GM20000 (cell line): ENCODE measurements at regions not wholly inside any gene's neighbourhood (a gene's known extent, or its start where the extent isn't known, plus 50 kb on each side); places are given as distances from the start of the nearest gene placed in this dataset.

ENCODE experiments used
- DNase-seq: peaks from one replicate; pipeline ENCODE4 v3.0.0; 2012; ENCODE audit warnings: low spot score
- TF ChIP-seq, protein P1 (sequence below): IDR thresholded peaks from 2 replicates; pipeline ENCODE4 v1.5.1; 2012; ENCODE audit warnings: mild to moderate bottlenecking, control low read depth; ENCODE audit errors: extremely low read depth, missing control alignments

DNA sequence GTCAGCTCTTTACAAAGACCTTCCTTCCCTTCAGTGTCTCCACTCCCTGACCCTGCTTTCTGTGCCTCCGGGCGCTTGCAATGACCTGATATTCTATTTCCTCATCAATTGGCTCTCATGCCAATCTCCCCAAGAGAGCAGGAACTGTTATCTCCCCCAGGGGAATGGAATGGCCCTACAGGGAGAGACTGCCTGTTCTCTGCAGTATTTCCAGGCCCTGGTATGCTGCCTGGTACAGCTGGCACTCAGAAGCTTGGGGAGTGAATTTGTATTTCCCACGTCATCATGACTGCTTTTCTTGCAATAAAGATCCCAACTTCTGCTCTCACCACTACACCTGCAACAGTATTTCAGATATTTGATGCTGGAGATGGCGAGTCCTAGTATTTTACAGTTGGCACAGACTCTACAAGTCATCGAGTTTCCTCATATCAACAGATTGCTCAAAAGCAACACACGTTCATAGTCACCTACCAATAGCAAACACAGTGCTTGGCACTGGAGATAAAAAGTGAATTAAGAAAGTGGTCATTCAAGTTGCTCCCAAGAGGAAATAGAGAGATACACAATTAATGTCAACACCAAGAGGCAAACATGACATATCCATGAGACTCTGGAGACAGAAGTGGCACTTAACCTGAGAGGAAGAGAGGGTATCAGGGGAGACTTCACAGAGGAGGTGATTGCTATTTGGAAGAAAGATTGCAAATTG is 90.5 kb upstream of the EGFL6 start:
- DNase-seq, result no peak
- TF ChIP-seq, protein P1, sequence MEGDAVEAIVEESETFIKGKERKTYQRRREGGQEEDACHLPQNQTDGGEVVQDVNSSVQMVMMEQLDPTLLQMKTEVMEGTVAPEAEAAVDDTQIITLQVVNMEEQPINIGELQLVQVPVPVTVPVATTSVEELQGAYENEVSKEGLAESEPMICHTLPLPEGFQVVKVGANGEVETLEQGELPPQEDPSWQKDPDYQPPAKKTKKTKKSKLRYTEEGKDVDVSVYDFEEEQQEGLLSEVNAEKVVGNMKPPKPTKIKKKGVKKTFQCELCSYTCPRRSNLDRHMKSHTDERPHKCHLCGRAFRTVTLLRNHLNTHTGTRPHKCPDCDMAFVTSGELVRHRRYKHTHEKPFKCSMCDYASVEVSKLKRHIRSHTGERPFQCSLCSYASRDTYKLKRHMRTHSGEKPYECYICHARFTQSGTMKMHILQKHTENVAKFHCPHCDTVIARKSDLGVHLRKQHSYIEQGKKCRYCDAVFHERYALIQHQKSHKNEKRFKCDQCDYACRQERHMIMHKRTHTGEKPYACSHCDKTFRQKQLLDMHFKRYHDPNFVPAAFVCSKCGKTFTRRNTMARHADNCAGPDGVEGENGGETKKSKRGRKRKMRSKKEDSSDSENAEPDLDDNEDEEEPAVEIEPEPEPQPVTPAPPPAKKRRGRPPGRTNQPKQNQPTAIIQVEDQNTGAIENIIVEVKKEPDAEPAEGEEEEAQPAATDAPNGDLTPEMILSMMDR, result no peak

DNA sequence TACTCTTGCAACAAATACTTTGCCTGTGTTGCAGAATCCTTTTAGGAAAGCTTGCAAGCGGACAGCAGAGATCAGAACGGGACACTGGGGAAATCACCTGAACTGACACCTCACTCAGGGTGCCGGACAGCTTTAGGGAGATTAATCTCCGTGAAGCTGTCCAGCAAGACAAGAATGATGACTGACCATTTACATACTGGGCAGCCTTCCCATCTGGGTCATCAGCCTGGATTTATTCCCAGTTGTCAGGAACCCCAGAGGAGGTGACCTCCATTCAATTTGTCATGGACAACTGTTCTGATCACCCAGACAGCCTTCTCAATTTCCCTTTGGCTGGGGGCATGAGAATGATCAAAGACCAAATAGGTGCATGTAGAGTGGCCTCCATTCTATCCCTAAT is 93.0 kb upstream of the EGFL6 start:
- TF ChIP-seq, protein P1, result no peak
- no peak for DNase-seq

DNA sequence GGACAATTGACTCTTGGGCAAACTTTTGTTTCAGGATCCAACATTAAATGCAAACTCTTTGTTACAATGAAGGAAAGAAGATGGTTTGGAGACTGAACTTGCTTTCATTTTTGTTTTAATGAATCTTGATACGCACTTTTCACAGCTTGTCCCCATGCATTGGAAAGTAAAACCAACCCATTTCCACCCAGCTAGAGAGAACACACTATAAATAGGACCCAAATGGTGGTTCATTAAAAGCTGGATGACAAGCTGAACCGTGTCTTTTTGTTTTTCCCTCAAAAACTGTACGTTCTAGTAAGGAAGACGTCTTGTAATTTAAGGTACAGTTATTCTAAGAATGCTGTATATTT is 95.3 kb upstream of the EGFL6 start:
- TF ChIP-seq, protein P1, result no peak
- peak; percentile 13 for DNase-seq

DNA sequence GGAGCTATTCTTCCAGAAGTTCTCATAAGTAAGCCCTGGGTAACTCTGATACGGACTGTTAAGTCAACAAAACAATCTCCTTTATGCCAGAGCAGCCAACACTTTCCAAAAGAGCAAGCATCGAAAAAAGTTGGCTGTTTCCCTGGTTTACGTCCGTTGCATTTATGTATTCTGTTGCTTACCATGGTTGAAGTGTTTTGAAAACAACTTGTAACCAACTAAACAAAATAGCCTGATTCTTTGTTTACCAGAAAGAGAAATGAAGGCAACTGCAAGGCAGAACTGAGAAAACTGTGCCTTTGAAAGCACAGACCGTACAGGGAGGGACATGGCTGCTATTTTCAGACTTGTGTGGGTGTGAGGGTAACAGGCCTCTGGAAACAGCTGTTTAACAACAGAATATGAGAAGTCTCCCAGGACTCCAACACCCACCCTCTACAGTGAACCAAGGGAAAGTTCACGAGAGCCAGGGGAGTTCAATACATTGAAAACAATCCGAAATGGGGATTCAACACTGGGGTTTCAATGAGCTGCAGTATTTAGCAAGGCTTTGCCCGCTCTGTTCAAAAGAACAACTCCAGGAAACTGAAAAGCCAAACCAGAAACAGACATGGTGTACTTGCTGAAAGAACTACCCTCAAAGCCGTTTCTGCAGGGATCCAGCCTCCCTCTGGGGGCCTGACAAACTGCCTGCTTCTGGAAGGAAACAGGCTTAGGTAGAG is 95.8 kb upstream of the EGFL6 start:
- TF ChIP-seq, protein P1, result no peak
- peak; percentile 32 for DNase-seq

DNA sequence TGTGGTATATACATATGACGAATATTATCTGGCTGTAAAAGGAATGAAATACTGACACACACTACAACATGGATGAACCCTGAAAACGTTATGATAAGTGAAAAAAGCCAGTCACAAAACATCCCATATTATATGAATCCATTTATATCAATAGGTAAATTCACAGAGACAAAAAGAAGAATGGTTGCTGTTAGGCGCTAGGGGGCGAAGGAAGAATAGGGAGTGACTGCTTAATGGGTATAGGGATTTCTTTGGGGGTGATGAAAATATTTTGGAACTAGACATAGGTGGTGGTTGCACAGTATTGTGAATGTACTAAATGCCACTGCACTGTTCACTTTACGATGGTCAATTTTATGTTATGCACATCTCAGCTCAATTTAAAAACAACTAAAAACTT is 96.4 kb upstream of the EGFL6 start:
- TF ChIP-seq, protein P1, result no peak
- DNase-seq, result no peak

DNA sequence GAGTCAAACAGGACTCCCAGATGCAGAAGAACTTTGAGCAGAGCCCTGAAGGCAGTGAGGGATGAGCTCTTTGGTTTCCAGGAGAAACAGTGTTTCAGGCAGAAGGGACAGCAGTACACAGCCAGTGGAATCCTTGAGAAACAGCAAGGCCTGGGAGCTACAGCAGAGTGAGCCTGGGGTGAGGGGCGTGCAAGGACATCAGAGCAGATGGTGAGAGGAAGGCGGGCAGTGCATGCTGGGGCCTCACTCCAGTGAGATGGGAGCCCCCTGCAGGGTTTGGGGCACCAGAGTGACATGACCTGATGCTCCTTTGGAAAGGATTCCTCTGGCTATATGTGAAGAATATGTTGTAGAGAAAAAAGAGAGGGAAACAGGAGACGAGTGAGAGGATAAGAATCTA is 98.1 kb upstream of the EGFL6 start:
- DNase-seq, result no peak
- TF ChIP-seq, protein P1, result no peak

DNA sequence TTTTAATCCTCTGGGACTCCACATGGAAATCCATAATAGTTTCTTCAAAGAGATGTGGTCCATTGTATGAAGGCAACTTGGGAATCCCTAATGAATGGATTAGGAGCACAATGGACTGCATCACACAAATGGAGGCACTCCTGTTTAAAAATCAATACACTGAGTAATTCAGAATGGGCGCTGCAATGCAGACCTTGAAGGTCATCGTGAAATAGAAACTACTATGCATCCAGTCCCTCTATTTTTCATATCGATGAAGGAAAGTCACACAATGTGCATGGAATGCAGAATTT is 98.8 kb upstream of the EGFL6 start:
- TF ChIP-seq, protein P1, result no peak
- DNase-seq, result no peak
